Transverse colon (tissue), 4 donors: ENCODE measurements at regions not wholly inside any gene's neighbourhood (a gene's known extent, or its start where the extent isn't known, plus 50 kb on each side); places are given as distances from the start of the nearest gene placed in this dataset.

Experiments used
- DNase-seq: peaks from one replicate; pipeline ENCODE4 v3.0.0-alpha.2; 2019
- H3K27ac ChIP-seq, 4 donors: fragments of 200-600 bp; sonication (generic); 2 replicates each; pipeline ENCODE4 v1.5.1; 2016 to 2018; ENCODE audit warnings: inconsistent platforms in 4 of 4
- H3K27me3 ChIP-seq: fragments of 200-600 bp; sonication (generic); 2 replicates; pipeline ENCODE4 v1.5.1; 2017; ENCODE audit warnings: inconsistent platforms
- H3K36me3 ChIP-seq, 4 donors: fragments of 200-600 bp; sonication (generic); 2 replicates each; pipeline ENCODE4 v1.5.1; 2017 to 2019; ENCODE audit warnings: inconsistent platforms in 4 of 4
- H3K4me1 ChIP-seq, 4 donors: fragments of 200-600 bp; sonication (generic); 2 replicates each; pipeline ENCODE4 v1.5.1; 2017 to 2020; ENCODE audit warnings: inconsistent platforms in 4 of 4
- H3K4me3 ChIP-seq, 4 donors: fragments of 200-600 bp; sonication (generic); 1 replicate in 1 of 4; 2 replicates in 3 of 4; pipeline versions ENCODE4 v1.5.1 to v1.6.1; 2017 to 2019; ENCODE audit warnings: inconsistent platforms in 4 of 4
- H3K9me3 ChIP-seq, 2 donors: fragments of 200-600 bp; sonication (generic); 2 replicates each; pipeline ENCODE4 v1.5.1; 2017 to 2019; ENCODE audit warnings: inconsistent platforms in 2 of 2
- EP300 ChIP-seq: sonication (generic); formaldehyde crosslinking; IDR thresholded peaks from one replicate; pipeline ENCODE4 v1.6.1; 2017; ENCODE audit warnings: antibody characterized with exemption, low read depth
- POLR2A ChIP-seq: fragments of 450-650 bp; IDR thresholded peaks from one replicate; pipeline ENCODE4 v1.6.1; 2016; ENCODE audit warnings: antibody characterized with exemption, mild to moderate bottlenecking, moderate library complexity
- POLR2AphosphoS5 ChIP-seq, 3 donors: sonication (generic); formaldehyde crosslinking; IDR thresholded peaks; one replicate each; pipeline ENCODE4 v1.6.1; 2016; ENCODE audit warnings: antibody characterized with exemption in 3 of 3
- WGBS, 2 donors: methylation state at CpG; one replicate each; pipeline ENCODE4 v1.1.5; 2018; ENCODE audit warnings: low coverage in 1 of 2; 5-methylcytosine and 5-hydroxymethylcytosine counted together
- in situ Hi-C, 4 donors: fragments of 200-750 bp; cut with MboI; loops; one replicate each; pipeline versions ENCODE4 v1.15.0 to v1.15.1; 2017; ENCODE audit warnings: low sequenced_read_pairs in 3 of 4, low pct_ligation_motif_present in 1 of 4, low pct_unique_long_range_greater_than_20kb in 1 of 4
- intact Hi-C: fragments of 100-400 bp; cut with DNase I; formaldehyde crosslinking; loops from one replicate; pipeline ENCODE4 v1.15.1; 2023; ENCODE audit warnings: low total_unique reads
- TF ChIP-seq, protein P1 (sequence below), 5 experiments: fragments of 200-600 bp in 3 of 5; fragments of 450-650 bp in 2 of 5; sonication (generic) in 3 of 5; IDR thresholded peaks; 1 replicate in 2 of 5; 2 replicates in 3 of 5; pipeline ENCODE4 v1.5.1; 2016 to 2017; ENCODE audit warnings: antibody characterized with exemption in 5 of 5, inconsistent platforms in 3 of 5, mild to moderate bottlenecking in 2 of 5, moderate library complexity in 1 of 5

DNA sequence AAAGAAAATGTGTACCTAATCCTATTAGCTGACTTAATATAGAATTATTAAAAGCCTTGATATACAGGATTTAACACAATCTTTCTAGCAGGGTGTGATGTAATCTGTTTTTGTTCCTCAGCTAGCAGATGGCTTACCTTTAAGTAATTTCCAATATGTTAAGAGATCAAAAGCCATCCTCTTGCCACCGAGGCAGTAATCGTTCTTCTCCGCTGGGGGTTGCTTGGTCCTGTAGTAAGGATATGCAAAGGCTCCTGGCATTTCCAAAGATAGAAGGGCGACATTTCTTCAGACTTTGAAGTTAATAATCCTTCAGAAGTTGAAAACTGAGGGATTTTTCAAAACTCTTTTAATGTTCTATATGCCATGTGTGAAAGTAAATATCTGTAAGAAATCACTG lies 156.4 kb downstream of the FZD1 start:
- H3K27me3 ChIP-seq: no peaks in the 10 kb centered on the region
- TF ChIP-seq POLR2AphosphoS5 (IDR thresholded peaks at IDR 0.05): no peak
- TF ChIP-seq EP300: no peak
- TF ChIP-seq, protein P1, sequence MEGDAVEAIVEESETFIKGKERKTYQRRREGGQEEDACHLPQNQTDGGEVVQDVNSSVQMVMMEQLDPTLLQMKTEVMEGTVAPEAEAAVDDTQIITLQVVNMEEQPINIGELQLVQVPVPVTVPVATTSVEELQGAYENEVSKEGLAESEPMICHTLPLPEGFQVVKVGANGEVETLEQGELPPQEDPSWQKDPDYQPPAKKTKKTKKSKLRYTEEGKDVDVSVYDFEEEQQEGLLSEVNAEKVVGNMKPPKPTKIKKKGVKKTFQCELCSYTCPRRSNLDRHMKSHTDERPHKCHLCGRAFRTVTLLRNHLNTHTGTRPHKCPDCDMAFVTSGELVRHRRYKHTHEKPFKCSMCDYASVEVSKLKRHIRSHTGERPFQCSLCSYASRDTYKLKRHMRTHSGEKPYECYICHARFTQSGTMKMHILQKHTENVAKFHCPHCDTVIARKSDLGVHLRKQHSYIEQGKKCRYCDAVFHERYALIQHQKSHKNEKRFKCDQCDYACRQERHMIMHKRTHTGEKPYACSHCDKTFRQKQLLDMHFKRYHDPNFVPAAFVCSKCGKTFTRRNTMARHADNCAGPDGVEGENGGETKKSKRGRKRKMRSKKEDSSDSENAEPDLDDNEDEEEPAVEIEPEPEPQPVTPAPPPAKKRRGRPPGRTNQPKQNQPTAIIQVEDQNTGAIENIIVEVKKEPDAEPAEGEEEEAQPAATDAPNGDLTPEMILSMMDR (IDR thresholded peaks at IDR 0.05): no peak
- TF ChIP-seq POLR2A: no peak
- no peak for DNase-seq
- H3K4me1 ChIP-seq: no peaks in the 10 kb centered on the region
- no peaks in the 10 kb centered on the region for H3K36me3 ChIP-seq
- WGBS, 2 donors: 86 to 93% methylated on average over 4 of the region's 4 CpGs
- in situ Hi-C loops (no loop called here), intact Hi-C loops (no loop called here)
- no peak overlapping the region for H3K4me3 ChIP-seq
- H3K9me3 ChIP-seq: no peaks in the 10 kb centered on the region
- H3K27ac ChIP-seq: no peak overlapping the region

- in situ Hi-C loops: no loop called here
- H3K9me3 ChIP-seq: no peaks in the 10 kb centered on the region
- no peaks in the 10 kb centered on the region for H3K36me3 ChIP-seq
- no peak for DNase-seq
- H3K27ac ChIP-seq: no peak overlapping the region
- no peak overlapping the region for H3K4me3 ChIP-seq
- H3K27me3 ChIP-seq: no peaks in the 10 kb centered on the region
- TF ChIP-seq, protein P1 (IDR thresholded peaks at IDR 0.05): no peak
- no peak for TF ChIP-seq EP300
- no peak for TF ChIP-seq POLR2AphosphoS5 (IDR thresholded peaks at IDR 0.05)
- no peak for TF ChIP-seq POLR2A
- intact Hi-C loops: no loop called here
- WGBS, 2 donors: 82 to 100% methylated on average over 2 to 7 of the region's 7 CpGs
- no peaks in the 10 kb centered on the region for H3K4me1 ChIP-seq
Observed at GRCh38 chr7:91421018-91421417, 156.8 kb downstream of the FZD1 start.

DNA sequence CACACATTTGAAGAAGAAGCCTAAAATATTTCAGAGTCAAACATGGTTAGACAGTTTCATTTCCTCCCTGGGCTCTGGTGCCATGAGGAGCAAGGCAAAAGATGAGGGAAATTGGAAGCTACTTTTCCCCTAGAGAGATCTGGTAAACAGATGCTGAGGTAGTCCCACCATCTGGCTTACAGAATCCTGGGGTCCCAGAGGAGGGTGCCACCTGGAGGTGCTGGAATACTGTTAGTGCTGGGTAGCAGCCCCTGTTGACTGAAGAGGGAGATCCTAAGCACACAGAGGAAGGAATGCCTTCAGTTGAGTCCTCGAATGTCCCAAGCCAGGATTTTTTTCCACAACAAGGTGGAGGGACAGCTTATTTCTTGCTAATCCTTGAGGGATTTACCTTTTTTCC lies 160.1 kb downstream of the FZD1 start:
- H3K36me3 ChIP-seq: no peaks in the 10 kb centered on the region
- no peaks in the 10 kb centered on the region for H3K4me1 ChIP-seq
- intact Hi-C loops (no loop called here), in situ Hi-C loops (no loop called here)
- H3K9me3 ChIP-seq: no peaks in the 10 kb centered on the region
- no peak overlapping the region for H3K27ac ChIP-seq
- no peak for DNase-seq
- H3K27me3 ChIP-seq: no peaks in the 10 kb centered on the region
- 57% methylated on average over 1 of the region's 1 CpG; no CpG with 5 or more reads in 1 of the 2 donors for WGBS, 2 donors
- H3K4me3 ChIP-seq: no peak overlapping the region
- no peak for TF ChIP-seq POLR2A
- TF ChIP-seq, protein P1 (IDR thresholded peaks at IDR 0.05): no peak
- TF ChIP-seq EP300: no peak
- TF ChIP-seq POLR2AphosphoS5 (IDR thresholded peaks at IDR 0.05): no peak

GRCh38 chr7:91425149-91425548 lies 160.9 kb downstream of the FZD1 start:
- Histone ChIP-seq H3K4me3 (no peak overlapping the region), H3K4me1 (no peaks in the 10 kb centered on the region), H3K27me3 (no peaks in the 10 kb centered on the region), H3K9me3 (no peaks in the 10 kb centered on the region), H3K36me3 (no peaks in the 10 kb centered on the region), H3K27ac (no peak overlapping the region)
- WGBS, 2 donors: 86 to 100% methylated on average over 2 to 6 of the region's 6 CpGs
- in situ Hi-C loops (no loop called here), intact Hi-C loops (no loop called here)
- TF ChIP-seq POLR2AphosphoS5 (IDR thresholded peaks at IDR 0.05): no peak
- TF ChIP-seq EP300: no peak
- TF ChIP-seq, protein P1 (IDR thresholded peaks at IDR 0.05): no peak
- TF ChIP-seq POLR2A: no peak
- DNase-seq: no peak
